HEK293 (cell line): ENCODE measurements at regions not wholly inside any gene's neighbourhood (a gene's known extent, or its start where the extent isn't known, plus 50 kb on each side); places are given as distances from the start of the nearest gene placed in this dataset.

Experiments used
- CTCF ChIA-PET: fragments of 350-600 bp; formaldehyde crosslinking; extraction: SDS; loops from one replicate; lab custom pipeline; 2021; ENCODE audit warnings: antibody characterized with exemption; lab: Yijun Ruan, JAX
- POLR2A ChIA-PET: fragments of 300-600 bp; formaldehyde crosslinking; extraction: SDS; loops from one replicate; lab custom pipeline; 2020; ENCODE audit warnings: antibody characterized with exemption, inconsistent platforms; lab: Yijun Ruan, JAX
- H3K27ac ChIP-seq: fragments of 200-500 bp; sonication (Bioruptor generic); 2 replicates; pipeline ENCODE4 v1.5.1; 2014; ENCODE audit warnings: low read depth, low read length, control low read depth, inconsistent platforms; ENCODE audit errors: extremely low read depth
- H3K36me3 ChIP-seq, 2 experiments: fragments of 200-500 bp in 1 of 2; sonication (Bioruptor generic) in 1 of 2; 1 replicate in 1 of 2; 2 replicates in 1 of 2; pipeline ENCODE4 v1.5.1; 2014 to 2017; ENCODE audit warnings: inconsistent platforms in 2 of 2, low read length in 2 of 2; ENCODE audit not compliant: control insufficient read depth in 2 of 2, insufficient read depth in 1 of 2
- H3K4me1 ChIP-seq: fragments of 200-500 bp; sonication (Bioruptor generic); 2 replicates; pipeline ENCODE4 v1.5.1; 2014; ENCODE audit warnings: mild to moderate bottlenecking, low read length, inconsistent platforms; ENCODE audit not compliant: control insufficient read depth, insufficient read depth
- H3K4me3 ChIP-seq: 2 replicates; pipeline ENCODE4 v1.5.1; 2011; ENCODE audit warnings: low read depth, mild to moderate bottlenecking, control low read depth, low read length, moderate library complexity
- H3K9me3 ChIP-seq: fragments of 200-500 bp; sonication (Bioruptor generic); 2 replicates; pipeline ENCODE4 v1.5.1; 2014; ENCODE audit warnings: low read depth, low read length, inconsistent platforms; ENCODE audit not compliant: control insufficient read depth, insufficient read depth
- EGR2 ChIP-seq: fragments of 450-650 bp; formaldehyde crosslinking; IDR thresholded peaks from 2 replicates; pipeline ENCODE4 v1.5.1; 2016; ENCODE audit warnings: low read depth, missing biosample characterization, missing genetic modification characterization
- GLI4 ChIP-seq: fragments of 450-650 bp; formaldehyde crosslinking; IDR thresholded peaks from 2 replicates; pipeline ENCODE4 v1.5.1; 2016; ENCODE audit warnings: missing biosample characterization, missing genetic modification characterization
- IKZF3 ChIP-seq: fragments of 450-650 bp; IDR thresholded peaks from 2 replicates; pipeline ENCODE4 v1.5.0; 2018; ENCODE audit warnings: missing biosample characterization, mild to moderate bottlenecking, missing genetic modification characterization, moderate library complexity
- KLF17 ChIP-seq: fragments of 450-650 bp; formaldehyde crosslinking; IDR thresholded peaks from 2 replicates; pipeline ENCODE4 v1.5.1; 2016; ENCODE audit warnings: missing biosample characterization, missing genetic modification characterization
- MEIS1 ChIP-seq: sonication (generic); formaldehyde crosslinking; IDR thresholded peaks from 2 replicates; pipeline ENCODE4 v1.8.1; 2022; ENCODE audit warnings: missing genetic modification reagents, mild to moderate bottlenecking, borderline replicate concordance
- MZF1 ChIP-seq: fragments of 450-650 bp; formaldehyde crosslinking; IDR thresholded peaks from 2 replicates; pipeline ENCODE4 v1.5.1; 2017; ENCODE audit warnings: missing biosample characterization, missing genetic modification characterization, borderline replicate concordance
- PBX3 ChIP-seq: sonication (generic); formaldehyde crosslinking; IDR thresholded peaks from 2 replicates; pipeline ENCODE4 v1.8.1; 2022; ENCODE audit warnings: mild to moderate bottlenecking, moderate library complexity, missing genetic modification reagents
- PRDM10 ChIP-seq: fragments of 450-650 bp; formaldehyde crosslinking; IDR thresholded peaks from 2 replicates; pipeline ENCODE4 v1.5.1; 2016; ENCODE audit warnings: missing biosample characterization, missing genetic modification characterization
- REPIN1 ChIP-seq: fragments of 450-650 bp; formaldehyde crosslinking; IDR thresholded peaks from 2 replicates; pipeline ENCODE4 v1.5.1; 2017; ENCODE audit warnings: missing biosample characterization, missing genetic modification characterization, low read depth
- SCRT2 ChIP-seq: fragments of 450-650 bp; formaldehyde crosslinking; IDR thresholded peaks from 2 replicates; pipeline ENCODE4 v1.5.1; 2016; ENCODE audit warnings: missing biosample characterization, missing genetic modification characterization
- TRIM28 ChIP-seq: IDR thresholded peaks from 2 replicates; pipeline ENCODE4 v1.6.1; 2011; ENCODE audit warnings: low read length, control low read depth, borderline replicate concordance
- ZBTB26 ChIP-seq: fragments of 450-650 bp; formaldehyde crosslinking; optimal IDR thresholded peaks from 2 replicates; pipeline ENCODE3; 2016; ENCODE audit warnings: missing biosample characterization, mild to moderate bottlenecking, missing genetic modification characterization
- ZNF112 ChIP-seq: fragments of 450-650 bp; formaldehyde crosslinking; IDR thresholded peaks from 2 replicates; pipeline ENCODE4 v1.5.0; 2017; ENCODE audit warnings: missing biosample characterization, missing genetic modification characterization
- ZNF175 ChIP-seq: fragments of 450-650 bp; formaldehyde crosslinking; IDR thresholded peaks from 2 replicates; pipeline ENCODE4 v1.5.1; 2016; ENCODE audit warnings: missing biosample characterization, missing genetic modification characterization
- ZNF223 ChIP-seq: fragments of 450-650 bp; formaldehyde crosslinking; IDR thresholded peaks from 2 replicates; pipeline ENCODE4 v1.5.1; 2016; ENCODE audit warnings: missing biosample characterization, missing genetic modification characterization
- ZNF311 ChIP-seq: fragments of 450-650 bp; formaldehyde crosslinking; IDR thresholded peaks from 2 replicates; pipeline ENCODE4 v1.5.1; 2017; ENCODE audit warnings: missing biosample characterization, missing genetic modification characterization, borderline replicate concordance
- ZNF324 ChIP-seq: fragments of 450-650 bp; formaldehyde crosslinking; IDR thresholded peaks from 2 replicates; pipeline ENCODE4 v1.5.1; 2016; ENCODE audit warnings: missing biosample characterization, missing genetic modification characterization
- ZNF341 ChIP-seq: fragments of 450-650 bp; formaldehyde crosslinking; IDR thresholded peaks from 2 replicates; pipeline ENCODE4; 2016; ENCODE audit warnings: low read depth, missing biosample characterization, missing genetic modification characterization
- ZNF404 ChIP-seq: fragments of 450-650 bp; formaldehyde crosslinking; IDR thresholded peaks from 2 replicates; pipeline ENCODE4 v1.5.1; 2017; ENCODE audit warnings: missing biosample characterization, missing genetic modification characterization
- ZNF529 ChIP-seq: fragments of 450-650 bp; formaldehyde crosslinking; IDR thresholded peaks from 2 replicates; pipeline ENCODE4 v1.5.1; 2017; ENCODE audit warnings: missing genetic modification characterization, missing biosample characterization; ENCODE audit not compliant: insufficient replicate concordance
- ZNF560 ChIP-seq: fragments of 450-650 bp; formaldehyde crosslinking; IDR thresholded peaks from 2 replicates; pipeline ENCODE4 v1.5.1; 2017; ENCODE audit warnings: missing biosample characterization, missing genetic modification characterization, borderline replicate concordance
- ZNF580 ChIP-seq: fragments of 450-650 bp; formaldehyde crosslinking; IDR thresholded peaks from 2 replicates; pipeline ENCODE4 v1.5.1; 2016; ENCODE audit warnings: missing biosample characterization, missing genetic modification characterization
- ZNF600 ChIP-seq: fragments of 450-650 bp; formaldehyde crosslinking; IDR thresholded peaks from 2 replicates; pipeline ENCODE4 v1.5.1; 2016; ENCODE audit warnings: missing biosample characterization, missing genetic modification characterization
- ZNF658 ChIP-seq: fragments of 450-650 bp; formaldehyde crosslinking; IDR thresholded peaks from 2 replicates; pipeline ENCODE4; 2016; ENCODE audit warnings: missing biosample characterization, missing genetic modification characterization
- ZNF677 ChIP-seq: fragments of 450-650 bp; IDR thresholded peaks from 2 replicates; pipeline ENCODE4 v1.5.0; 2018; ENCODE audit warnings: missing biosample characterization, mild to moderate bottlenecking, missing genetic modification characterization, moderate library complexity
- ZNF747 ChIP-seq: fragments of 450-650 bp; formaldehyde crosslinking; IDR thresholded peaks from 2 replicates; pipeline ENCODE4 v1.5.1; 2016; ENCODE audit warnings: missing biosample characterization, missing genetic modification characterization
- ZNF76 ChIP-seq: fragments of 450-650 bp; formaldehyde crosslinking; IDR thresholded peaks from 2 replicates; pipeline ENCODE4; 2016; ENCODE audit warnings: low read depth, missing biosample characterization, missing genetic modification characterization, borderline replicate concordance
- ZNF776 ChIP-seq: fragments of 450-650 bp; formaldehyde crosslinking; IDR thresholded peaks from 2 replicates; pipeline ENCODE4 v1.5.0; 2017; ENCODE audit warnings: missing biosample characterization, missing genetic modification characterization, borderline replicate concordance
- TF ChIP-seq, protein P1 (sequence below): fragments of 450-650 bp; formaldehyde crosslinking; IDR thresholded peaks from 2 replicates; pipeline ENCODE4 v1.5.1; 2016; ENCODE audit warnings: missing biosample characterization, missing genetic modification characterization

DNA sequence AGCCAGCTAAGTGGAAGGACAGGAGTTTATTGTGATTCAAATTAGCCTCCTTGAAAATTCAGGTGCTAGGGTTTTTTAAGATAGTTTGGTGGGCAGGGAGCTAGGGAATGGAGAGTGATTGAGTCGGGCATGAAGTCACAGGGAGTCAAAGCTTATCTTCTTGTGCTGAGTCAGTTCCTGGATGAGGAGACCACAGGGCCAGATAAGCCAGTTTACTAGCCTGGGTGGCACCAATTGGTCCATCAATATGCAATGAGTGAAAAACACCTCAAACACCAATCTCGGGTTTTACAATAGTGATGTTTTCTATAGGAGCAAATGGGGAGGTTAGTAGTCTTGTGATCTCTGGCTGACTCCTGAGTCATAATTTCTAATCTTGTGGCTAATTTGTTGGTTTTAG is 165.1 kb downstream of the ABCC12 start:
- Histone ChIP-seq H3K4me1 (no peaks in the 10 kb centered on the region), H3K4me3 (no peak overlapping the region), H3K9me3 (no peaks in the 10 kb centered on the region), H3K27ac (no peak overlapping the region), H3K36me3 (no peaks in the 10 kb centered on the region)
- ChIA-PET POLR2A (no interaction called here), CTCF (no interaction called here)
- TF ChIP-seq PRDM10 (tag by site-specific recombination) (no peak), IKZF3 (no peak), ZNF341 (no peak), ZNF404 (no peak), ZNF311 (tag by site-specific recombination) (no peak), ZNF223 (tag by site-specific recombination) (no peak), ZNF560 (tag by site-specific recombination) (no peak), ZNF580 (no peak), EGR2 (no peak), ZNF324 (tag by site-specific recombination) (no peak), ZNF600 (no peak), ZBTB26 (tag by site-specific recombination) (no peak), REPIN1 (tag by site-specific recombination) (no peak), ZNF112 (no peak), TRIM28 (no peak), ZNF658 (no peak), ZNF175 (tag by site-specific recombination) (no peak), KLF17 (tag by site-specific recombination) (no peak), ZNF677 (tag by site-specific recombination) (no peak)
- TF ChIP-seq, protein P1, sequence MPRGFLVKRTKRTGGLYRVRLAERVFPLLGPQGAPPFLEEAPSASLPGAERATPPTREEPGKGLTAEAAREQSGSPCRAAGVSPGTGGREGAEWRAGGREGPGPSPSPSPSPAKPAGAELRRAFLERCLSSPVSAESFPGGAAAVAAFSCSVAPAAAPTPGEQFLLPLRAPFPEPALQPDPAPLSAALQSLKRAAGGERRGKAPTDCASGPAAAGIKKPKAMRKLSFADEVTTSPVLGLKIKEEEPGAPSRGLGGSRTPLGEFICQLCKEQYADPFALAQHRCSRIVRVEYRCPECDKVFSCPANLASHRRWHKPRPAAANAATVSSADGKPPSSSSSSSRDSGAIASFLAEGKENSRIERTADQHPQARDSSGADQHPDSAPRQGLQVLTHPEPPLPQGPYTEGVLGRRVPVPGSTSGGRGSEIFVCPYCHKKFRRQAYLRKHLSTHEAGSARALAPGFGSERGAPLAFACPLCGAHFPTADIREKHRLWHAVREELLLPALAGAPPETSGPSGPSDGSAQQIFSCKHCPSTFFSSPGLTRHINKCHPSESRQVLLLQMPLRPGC (tag by site-specific recombination): no peak

- Histone ChIP-seq H3K9me3 (no peaks in the 10 kb centered on the region), H3K4me3 (no peak overlapping the region), H3K27ac (no peak overlapping the region), H3K4me1 (no peaks in the 10 kb centered on the region), H3K36me3 (no peaks in the 10 kb centered on the region)
- ChIA-PET POLR2A (no interaction called here), CTCF (no interaction called here)
- TF ChIP-seq PBX3 (CRISPR knock-in tag) (no peak), MEIS1 (CRISPR knock-in tag) (no peak), MZF1 (no peak), ZNF529 (no peak), ZNF76 (no peak), ZNF776 (tag by site-specific recombination) (no peak), GLI4 (tag by site-specific recombination) (no peak), ZNF747 (tag by site-specific recombination) (no peak), SCRT2 (no peak)
These were observed 168.7 kb downstream of the ABCC12 start for GRCh38 chr16:47987136-47987535.
